NB4 (cell line): ENCODE measurements at regions not wholly inside any gene's neighbourhood (a gene's known extent, or its start where the extent isn't known, plus 50 kb on each side); places are given as distances from the start of the nearest gene placed in this dataset.

Source experiments
- DNase-seq: peaks from one replicate; pipeline ENCODE4 v3.0.0; 2010; ENCODE audit warnings: low read depth
- H3K4me3 ChIP-seq: one replicate; pipeline ENCODE4 v1.5.1; 2011; ENCODE audit warnings: mild to moderate bottlenecking, low read depth, low read length, moderate library complexity
- CTCF ChIP-seq: IDR thresholded peaks from one replicate; pipeline ENCODE4 v1.5.1; 2012; ENCODE audit warnings: low read depth, low read length
- MAX ChIP-seq: IDR thresholded peaks from 2 replicates; pipeline ENCODE4 v1.6.1; 2011; ENCODE audit warnings: low read depth, low read length
- MYC ChIP-seq: IDR thresholded peaks from 2 replicates; pipeline ENCODE4 v1.6.1; 2011; ENCODE audit warnings: low read depth, low read length
- POLR2A ChIP-seq: IDR thresholded peaks from 2 replicates; pipeline ENCODE4 v1.6.1; 2011; ENCODE audit warnings: mild to moderate bottlenecking; ENCODE audit not compliant: insufficient read length; ENCODE audit errors: extremely low read depth

- TF ChIP-seq CTCF, result peak; percentile 68
- no peak for TF ChIP-seq MYC
- peak; percentile 40 for DNase-seq
- no peak overlapping the region for H3K4me3 ChIP-seq
These were observed 50.6 kb upstream of the UQCRFS1 start for GRCh38 chr19:29263305-29264135.

- H3K4me3 ChIP-seq, result no peak overlapping the region
- DNase-seq, result no peak
- no peak for TF ChIP-seq MYC
- TF ChIP-seq MAX, result no peak
- TF ChIP-seq POLR2A, result no peak
- no peak for TF ChIP-seq CTCF
These were observed 51.9 kb upstream of the UQCRFS1 start for GRCh38 chr19:29264897-29265296.

- no peak overlapping the region for H3K4me3 ChIP-seq
- TF ChIP-seq MYC, result no peak
- no peak for TF ChIP-seq CTCF
- TF ChIP-seq POLR2A, result no peak
- no peak for TF ChIP-seq MAX
- DNase-seq, result no peak
These were observed 52.5 kb upstream of the UQCRFS1 start for GRCh38 chr19:29265436-29265835.

GRCh38 chr19:29266001-29266400, 53.0 kb upstream of the UQCRFS1 start:
- H3K4me3 ChIP-seq, result no peak overlapping the region
- no peak for TF ChIP-seq MYC
- TF ChIP-seq POLR2A, result no peak
- no peak for TF ChIP-seq MAX
- no peak for TF ChIP-seq CTCF
- DNase-seq, result no peak

- no peak for DNase-seq
- H3K4me3 ChIP-seq, result no peak overlapping the region
These were observed 53.7 kb upstream of the UQCRFS1 start for GRCh38 chr19:29266603-29267002.

More at GRCh38 chr19:29266603-29267002, 53.7 kb upstream of the UQCRFS1 start:
- no peak for TF ChIP-seq POLR2A
- TF ChIP-seq CTCF, result no peak
- no peak for TF ChIP-seq MAX
- no peak for TF ChIP-seq MYC
